PC-3 (cell line): ENCODE measurements at regions not wholly inside any gene's neighbourhood (a gene's known extent, or its start where the extent isn't known, plus 50 kb on each side); places are given as distances from the start of the nearest gene placed in this dataset.

ENCODE experiments used
- CTCF ChIP-seq: fragments of 300-600 bp; sonication (generic); conservative IDR thresholded peaks from 2 replicates; pipeline ENCODE4 v1.5.1; 2017; ENCODE audit warnings: antibody characterized with exemption, low read depth, mild to moderate bottlenecking, low read length
- EZH2 ChIP-seq: fragments of 300-600 bp; sonication (generic); IDR thresholded peaks from one replicate; pipeline ENCODE4 v1.6.1; 2017; ENCODE audit warnings: antibody characterized with exemption, mild to moderate bottlenecking, low read length; ENCODE audit not compliant: unreplicated experiment

GRCh38 chrX:66399273-66399672 is 235.2 kb downstream of the HEPH start:
- no peak for TF ChIP-seq CTCF
- TF ChIP-seq EZH2, result no peak
